Natural killer cell (primary cell): ENCODE measurements at regions not wholly inside any gene's neighbourhood (a gene's known extent, or its start where the extent isn't known, plus 50 kb on each side); places are given as distances from the start of the nearest gene placed in this dataset.
"Not testable (repeated sequence)": the region's sequence is repeated elsewhere in the genome, so short reads cannot be mapped to it uniquely, and the experiment has no call there.

Experiments
- ATAC-seq, 3 donors: fragments of 150-1000 bp in 2 of 3; fragments of 200-7000 bp in 1 of 3; cut with Tn5 transposase; 1 replicate in 1 of 3; 2 replicates in 2 of 3; pipeline ENCODE4 v1.10.0; 2021; ENCODE audit warnings: mild to moderate bottlenecking in 2 of 3, moderate library complexity in 2 of 3
- DNase-seq, 2 donors: peaks; one replicate each; pipeline versions ENCODE4 v3.0.0 to v3.0.0-alpha.2; 2013 to 2021; ENCODE audit warnings: mixed read lengths in 1 of 2
- H3K27ac ChIP-seq: one replicate; pipeline ENCODE4 v1.5.1; 2013; ENCODE audit warnings: mild to moderate bottlenecking, low read length
- H3K27me3 ChIP-seq: one replicate; pipeline ENCODE4 v1.6.1; 2013; ENCODE audit warnings: low read length; ENCODE audit not compliant: control insufficient read depth, insufficient read depth
- H3K36me3 ChIP-seq: one replicate; pipeline ENCODE4 v1.6.1; 2013; ENCODE audit warnings: low read length; ENCODE audit not compliant: control insufficient read depth, insufficient read depth
- H3K4me1 ChIP-seq: one replicate; pipeline ENCODE4 v1.6.1; 2013; ENCODE audit warnings: low read length; ENCODE audit not compliant: control insufficient read depth, insufficient read depth
- H3K4me3 ChIP-seq: one replicate; pipeline ENCODE4 v1.5.1; 2013; ENCODE audit warnings: low read length
- H3K9me3 ChIP-seq: one replicate; pipeline ENCODE4 v1.6.1; 2013; ENCODE audit warnings: low read length; ENCODE audit not compliant: control insufficient read depth, insufficient read depth
- H3K27ac Mint-ChIP-seq, 2 donors: one replicate each; pipeline ENCODE4 v1.8.0; 2022; ENCODE audit warnings: mild to moderate bottlenecking in 2 of 2, mixed read lengths in 2 of 2, moderate library complexity in 1 of 2
- H3K27me3 Mint-ChIP-seq, 2 donors: one replicate each; pipeline ENCODE4 v1.8.0; 2022; ENCODE audit warnings: low read depth in 2 of 2, mixed read lengths in 2 of 2
- H3K36me3 Mint-ChIP-seq: one replicate; pipeline ENCODE4 v1.8.0; 2022; ENCODE audit warnings: mixed read lengths
- H3K4me1 Mint-ChIP-seq, 2 donors: one replicate each; pipeline ENCODE4 v1.8.0; 2022; ENCODE audit warnings: mixed read lengths in 2 of 2
- H3K4me3 Mint-ChIP-seq: one replicate; pipeline ENCODE4 v1.8.0; 2022; ENCODE audit warnings: mild to moderate bottlenecking, moderate library complexity, mixed read lengths
- H3K9me3 Mint-ChIP-seq, 2 donors: one replicate each; pipeline ENCODE4 v1.8.0; 2022; ENCODE audit warnings: mixed read lengths in 2 of 2
- WGBS: methylation state at CpG from one replicate; pipeline ENCODE4 v1.1.7; 2013; ENCODE audit warnings: missing lambda C conversion rate; ENCODE audit not compliant: insufficient coverage; 5-methylcytosine and 5-hydroxymethylcytosine counted together
- intact Hi-C: fragments of 100-400 bp; cut with micrococcal nuclease; formaldehyde crosslinking; loops from one replicate; pipeline ENCODE4 v1.14.2; 2022
- TF ChIP-seq, protein P1 (sequence below): fragments of 200-600 bp; IDR thresholded peaks from one replicate; pipeline ENCODE4 v1.8.0; 2022; ENCODE audit warnings: antibody characterized with exemption

DNA sequence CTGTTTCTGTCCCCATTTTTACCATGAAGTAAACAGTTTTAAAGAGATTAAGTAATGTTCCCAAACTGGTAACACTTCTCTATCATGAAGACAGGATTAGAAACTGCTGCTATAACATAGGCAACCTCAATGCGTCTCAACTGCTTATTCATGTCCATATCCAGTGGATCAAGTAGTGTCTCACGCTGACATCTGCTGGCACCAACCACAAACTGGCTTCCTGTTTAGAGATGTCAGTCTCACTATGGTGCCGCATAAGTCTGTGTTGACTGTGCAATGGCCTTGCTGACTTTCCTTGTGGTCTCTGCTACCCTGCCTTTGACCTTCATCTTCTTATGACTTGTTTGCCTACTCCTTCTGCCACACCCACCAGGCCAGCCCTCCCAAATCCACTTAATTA is 369.6 kb upstream of the DPP6 start:
- intact Hi-C loops = no loop called here
- no peaks in the 10 kb centered on the region for H3K27me3 ChIP-seq
- DNase-seq = no peak
- H3K36me3 ChIP-seq = no peaks in the 10 kb centered on the region
- H3K9me3 ChIP-seq = peaks cover 6% of the 10 kb centered on the region
- Mint-ChIP-seq H3K27ac (no peak overlapping the region), H3K36me3 (peaks cover 7% of the 10 kb centered on the region), H3K4me1 (no peaks in the 10 kb centered on the region), H3K4me3 (no peak overlapping the region), H3K9me3 (peaks cover 9 to 11% of the 10 kb centered on the region in 2 donors), H3K27me3 (no peaks in the 10 kb centered on the region)
- no peak overlapping the region for H3K4me3 ChIP-seq
- H3K4me1 ChIP-seq = no peaks in the 10 kb centered on the region
- 68% methylated on average over 3 of the region's 3 CpGs for WGBS
- no peak overlapping the region for H3K27ac ChIP-seq
- no peak for ATAC-seq
- TF ChIP-seq, protein P1, sequence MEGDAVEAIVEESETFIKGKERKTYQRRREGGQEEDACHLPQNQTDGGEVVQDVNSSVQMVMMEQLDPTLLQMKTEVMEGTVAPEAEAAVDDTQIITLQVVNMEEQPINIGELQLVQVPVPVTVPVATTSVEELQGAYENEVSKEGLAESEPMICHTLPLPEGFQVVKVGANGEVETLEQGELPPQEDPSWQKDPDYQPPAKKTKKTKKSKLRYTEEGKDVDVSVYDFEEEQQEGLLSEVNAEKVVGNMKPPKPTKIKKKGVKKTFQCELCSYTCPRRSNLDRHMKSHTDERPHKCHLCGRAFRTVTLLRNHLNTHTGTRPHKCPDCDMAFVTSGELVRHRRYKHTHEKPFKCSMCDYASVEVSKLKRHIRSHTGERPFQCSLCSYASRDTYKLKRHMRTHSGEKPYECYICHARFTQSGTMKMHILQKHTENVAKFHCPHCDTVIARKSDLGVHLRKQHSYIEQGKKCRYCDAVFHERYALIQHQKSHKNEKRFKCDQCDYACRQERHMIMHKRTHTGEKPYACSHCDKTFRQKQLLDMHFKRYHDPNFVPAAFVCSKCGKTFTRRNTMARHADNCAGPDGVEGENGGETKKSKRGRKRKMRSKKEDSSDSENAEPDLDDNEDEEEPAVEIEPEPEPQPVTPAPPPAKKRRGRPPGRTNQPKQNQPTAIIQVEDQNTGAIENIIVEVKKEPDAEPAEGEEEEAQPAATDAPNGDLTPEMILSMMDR = no peak

DNA sequence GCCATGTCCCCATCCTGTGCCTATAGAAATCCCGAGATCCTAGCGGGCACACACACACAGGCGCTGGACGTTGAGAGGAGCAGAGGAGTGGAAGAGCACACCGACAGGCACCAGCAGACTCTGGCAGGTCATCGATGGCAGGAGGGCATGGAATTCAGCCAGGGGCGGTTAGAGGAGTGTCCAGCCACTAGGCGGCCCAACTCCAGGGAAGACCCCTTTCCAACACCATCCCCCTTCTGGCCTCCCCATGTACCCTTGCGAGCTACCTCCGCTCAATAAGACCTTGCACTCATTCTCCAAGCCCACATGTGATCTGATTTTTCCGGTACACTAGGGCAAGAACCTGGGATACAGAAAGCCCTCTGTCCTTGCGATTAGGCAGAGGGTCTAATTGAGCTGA is 356.0 kb upstream of the DPP6 start:
- no peaks in the 10 kb centered on the region for H3K36me3 Mint-ChIP-seq
- intact Hi-C loops = no loop called here
- no peak for DNase-seq
- Histone ChIP-seq H3K9me3 (peaks cover 7% of the 10 kb centered on the region), H3K36me3 (no peaks in the 10 kb centered on the region), H3K4me3 (no peak overlapping the region), H3K27me3 (no peaks in the 10 kb centered on the region), H3K27ac (no peak overlapping the region), H3K4me1 (no peaks in the 10 kb centered on the region)
- TF ChIP-seq, protein P1 = no peak
- H3K27ac Mint-ChIP-seq = no peak overlapping the region
- no peak overlapping the region for H3K4me3 Mint-ChIP-seq
- no peak for ATAC-seq
- 92% methylated on average over 12 of the region's 12 CpGs for WGBS
- no peaks in the 10 kb centered on the region for H3K4me1 Mint-ChIP-seq
- peaks cover 3 to 8% of the 10 kb centered on the region in 2 donors for H3K9me3 Mint-ChIP-seq
- no peaks in the 10 kb centered on the region for H3K27me3 Mint-ChIP-seq

DNA sequence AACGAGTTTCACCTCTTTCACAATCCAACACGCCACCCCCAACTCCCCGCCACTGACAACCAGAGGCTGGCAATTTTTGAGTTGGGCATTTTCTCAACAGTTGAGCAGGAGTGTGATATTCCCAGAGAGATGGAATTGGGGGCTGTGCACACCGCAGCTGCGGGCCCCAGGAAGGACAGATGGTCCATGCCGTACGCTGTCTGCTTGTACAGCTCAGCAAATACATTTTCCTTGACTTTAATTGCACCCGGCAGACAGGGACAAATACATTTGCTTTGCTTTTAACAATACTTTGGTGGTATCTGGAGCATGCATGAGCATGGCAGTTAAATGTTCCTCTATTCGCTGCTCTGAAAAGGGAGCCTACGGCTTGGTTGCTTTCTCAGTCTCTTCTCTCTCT is 354.2 kb upstream of the DPP6 start:
- TF ChIP-seq, protein P1 = no peak
- no peaks in the 10 kb centered on the region for H3K36me3 ChIP-seq
- Mint-ChIP-seq H3K27me3 (no peaks in the 10 kb centered on the region), H3K4me3 (no peak overlapping the region), H3K4me1 (no peaks in the 10 kb centered on the region), H3K27ac (no peak overlapping the region), H3K9me3 (peaks cover 7 to 15% of the 10 kb centered on the region in 2 donors), H3K36me3 (no peaks in the 10 kb centered on the region)
- H3K4me1 ChIP-seq = no peaks in the 10 kb centered on the region
- 93% methylated on average over 5 of the region's 10 CpGs for WGBS
- DNase-seq = no peak
- H3K4me3 ChIP-seq = no peak overlapping the region
- H3K27me3 ChIP-seq = no peaks in the 10 kb centered on the region
- H3K9me3 ChIP-seq = peaks cover 7% of the 10 kb centered on the region
- H3K27ac ChIP-seq = no peak overlapping the region
- no peak for ATAC-seq
- intact Hi-C loops = no loop called here

DNA sequence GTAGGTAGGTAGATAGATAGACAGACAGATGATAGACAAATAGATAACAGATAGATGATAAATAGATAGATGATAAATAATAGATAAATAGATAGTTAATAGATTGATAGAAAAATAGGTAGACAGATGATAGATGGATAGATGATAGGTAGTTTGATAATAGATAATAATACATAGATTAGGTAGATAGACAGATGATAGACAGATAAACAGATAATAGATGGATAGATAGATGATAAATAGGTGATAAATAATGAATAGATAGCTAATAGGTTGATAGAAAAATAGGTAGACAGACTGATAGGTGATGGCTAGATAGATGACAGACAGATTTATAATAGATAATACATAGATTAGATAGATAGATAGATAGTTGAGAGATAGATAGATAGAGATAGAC is 350.5 kb upstream of the DPP6 start:
- Histone ChIP-seq H3K27me3 (no peaks in the 10 kb centered on the region), H3K27ac (no peak overlapping the region), H3K36me3 (no peaks in the 10 kb centered on the region), H3K9me3 (peaks cover 9% of the 10 kb centered on the region), H3K4me1 (no peaks in the 10 kb centered on the region), H3K4me3 (no peak overlapping the region)
- TF ChIP-seq, protein P1 = no peak
- Mint-ChIP-seq H3K36me3 (no peaks in the 10 kb centered on the region), H3K27ac (no peak overlapping the region), H3K9me3 (peaks cover 12 to 19% of the 10 kb centered on the region in 2 donors), H3K4me3 (no peak overlapping the region), H3K27me3 (no peaks in the 10 kb centered on the region), H3K4me1 (no peaks in the 10 kb centered on the region)
- intact Hi-C loops = no loop called here
- DNase-seq (no peak), ATAC-seq (no peak)

DNA sequence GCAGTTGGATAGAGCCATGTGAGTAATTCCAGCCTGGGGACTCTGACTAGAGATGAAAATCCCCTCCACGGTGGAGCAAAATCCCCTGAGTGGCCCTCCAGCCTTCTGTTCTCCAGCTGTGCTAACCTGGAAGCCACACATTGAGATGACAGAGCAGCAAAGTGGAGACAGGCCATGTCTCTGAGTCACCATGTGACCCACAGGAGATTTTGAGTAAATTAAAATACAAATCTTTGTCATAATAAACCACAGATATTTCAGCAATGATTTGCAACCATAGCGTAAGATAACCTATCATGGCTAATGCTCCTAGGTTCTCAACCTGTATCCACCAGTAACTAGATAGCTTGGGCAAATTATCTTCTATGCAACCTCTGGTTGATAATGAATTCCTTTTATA is 328.3 kb upstream of the DPP6 start:
- DNase-seq, ATAC-seq, intact Hi-C loops: not testable (repeated sequence)

DNA sequence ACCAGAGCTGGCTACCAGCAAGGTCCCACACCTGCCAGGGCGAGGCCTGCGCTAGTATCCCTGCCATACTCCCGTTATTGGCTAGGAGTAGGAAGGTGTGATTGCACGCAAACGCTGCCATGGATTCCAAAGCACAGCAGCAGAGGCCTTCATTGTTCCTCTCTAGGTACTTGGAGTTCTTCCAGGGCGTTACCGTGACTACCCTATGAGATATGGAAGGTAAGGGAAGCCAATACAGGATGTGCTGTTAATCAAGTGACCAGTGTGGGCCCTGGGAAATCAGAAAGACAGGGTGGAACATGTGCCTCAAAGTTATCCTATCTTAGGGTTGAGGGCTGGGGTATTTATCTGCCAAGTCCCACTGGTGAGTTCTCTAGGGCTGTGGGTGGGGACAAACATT is 320.7 kb upstream of the DPP6 start:
- H3K4me3 ChIP-seq, H3K27ac ChIP-seq, H3K27me3 ChIP-seq, intact Hi-C loops, H3K9me3 ChIP-seq, H3K4me3 Mint-ChIP-seq, DNase-seq, H3K27ac Mint-ChIP-seq, ATAC-seq, H3K4me1 ChIP-seq, H3K36me3 ChIP-seq, H3K27me3 Mint-ChIP-seq, H3K36me3 Mint-ChIP-seq, H3K4me1 Mint-ChIP-seq: not testable (repeated sequence)
- H3K9me3 Mint-ChIP-seq = peaks cover 4 to 14% of the 10 kb centered on the region in 2 donors
- WGBS = 88% methylated on average over 7 of the region's 7 CpGs

More for the DNA sequence above, 328.3 kb upstream of the DPP6 start:
- no CpG with 5 or more reads among the region's 2 CpGs for WGBS
- H3K9me3 ChIP-seq, H3K36me3 Mint-ChIP-seq, H3K4me3 ChIP-seq, H3K9me3 Mint-ChIP-seq, H3K27me3 ChIP-seq, H3K27ac Mint-ChIP-seq, H3K4me3 Mint-ChIP-seq, H3K4me1 ChIP-seq, H3K27ac ChIP-seq, H3K36me3 ChIP-seq, H3K27me3 Mint-ChIP-seq, H3K4me1 Mint-ChIP-seq: not testable (repeated sequence)
